Calu3 (cell line): ENCODE measurements at regions not wholly inside any gene's neighbourhood (a gene's known extent, or its start where the extent isn't known, plus 50 kb on each side); places are given as distances from the start of the nearest gene placed in this dataset.

Experiments
- BruUV-seq: library from RNA; stranded (reverse); fragments of 400-500 nt; replicated peaks from 2 replicates; lab custom pipeline; 2021; lab: Mats Ljungman, UMichigan
- CTCF ChIA-PET: fragments of 300-600 bp; sonication (Branson Sonifier 250); formaldehyde crosslinking; loops from one replicate; lab custom pipeline; 2022; ENCODE audit warnings: antibody characterized with exemption; lab: Charles Lee
- DNase-seq: peaks from one replicate; pipeline ENCODE4 v3.0.0; 2022
- H3K27ac Mint-ChIP-seq: one replicate; pipeline ENCODE4 v1.8.0; 2022; ENCODE audit warnings: mixed read lengths; ENCODE audit not compliant: unreplicated experiment
- H3K27me3 Mint-ChIP-seq: one replicate; pipeline ENCODE4 v1.8.0; 2022; ENCODE audit warnings: mixed read lengths; ENCODE audit not compliant: unreplicated experiment
- H3K36me3 Mint-ChIP-seq: one replicate; pipeline ENCODE4 v1.8.0; 2022; ENCODE audit warnings: mild to moderate bottlenecking, moderate library complexity, mixed read lengths; ENCODE audit not compliant: insufficient read depth, unreplicated experiment
- H3K4me1 Mint-ChIP-seq: one replicate; pipeline ENCODE4 v1.8.0; 2022; ENCODE audit warnings: mild to moderate bottlenecking, low read depth, mixed read lengths; ENCODE audit not compliant: unreplicated experiment
- H3K4me3 Mint-ChIP-seq: one replicate; pipeline ENCODE4 v1.8.0; 2022; ENCODE audit warnings: mild to moderate bottlenecking, low read depth, moderate library complexity, mixed read lengths; ENCODE audit not compliant: unreplicated experiment
- H3K9me3 Mint-ChIP-seq: one replicate; pipeline ENCODE4 v1.8.0; 2022; ENCODE audit warnings: low read depth, mixed read lengths; ENCODE audit not compliant: unreplicated experiment
- intact Hi-C: fragments of 100-400 bp; cut with micrococcal nuclease; formaldehyde crosslinking; loops from one replicate; pipeline ENCODE4 v1.10.0; 2022; ENCODE audit not compliant: unreplicated experiment
- TF ChIP-seq, protein P1 (sequence below): fragments of 200-600 bp; IDR thresholded peaks from one replicate; pipeline ENCODE4 v1.8.0; 2022; ENCODE audit warnings: antibody characterized with exemption; ENCODE audit not compliant: unreplicated experiment

GRCh38 chr13:47190696-47191305 is 293.9 kb upstream of the HTR2A start:
- intact Hi-C loops, result no loop called here
- no peaks in the 10 kb centered on the region for H3K27me3 Mint-ChIP-seq
- H3K9me3 Mint-ChIP-seq, result no peaks in the 10 kb centered on the region
- TF ChIP-seq, protein P1, sequence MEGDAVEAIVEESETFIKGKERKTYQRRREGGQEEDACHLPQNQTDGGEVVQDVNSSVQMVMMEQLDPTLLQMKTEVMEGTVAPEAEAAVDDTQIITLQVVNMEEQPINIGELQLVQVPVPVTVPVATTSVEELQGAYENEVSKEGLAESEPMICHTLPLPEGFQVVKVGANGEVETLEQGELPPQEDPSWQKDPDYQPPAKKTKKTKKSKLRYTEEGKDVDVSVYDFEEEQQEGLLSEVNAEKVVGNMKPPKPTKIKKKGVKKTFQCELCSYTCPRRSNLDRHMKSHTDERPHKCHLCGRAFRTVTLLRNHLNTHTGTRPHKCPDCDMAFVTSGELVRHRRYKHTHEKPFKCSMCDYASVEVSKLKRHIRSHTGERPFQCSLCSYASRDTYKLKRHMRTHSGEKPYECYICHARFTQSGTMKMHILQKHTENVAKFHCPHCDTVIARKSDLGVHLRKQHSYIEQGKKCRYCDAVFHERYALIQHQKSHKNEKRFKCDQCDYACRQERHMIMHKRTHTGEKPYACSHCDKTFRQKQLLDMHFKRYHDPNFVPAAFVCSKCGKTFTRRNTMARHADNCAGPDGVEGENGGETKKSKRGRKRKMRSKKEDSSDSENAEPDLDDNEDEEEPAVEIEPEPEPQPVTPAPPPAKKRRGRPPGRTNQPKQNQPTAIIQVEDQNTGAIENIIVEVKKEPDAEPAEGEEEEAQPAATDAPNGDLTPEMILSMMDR, result no peak
- no peak overlapping the region for H3K4me3 Mint-ChIP-seq
- DNase-seq, result no peak
- no peak overlapping the region for H3K27ac Mint-ChIP-seq
- CTCF ChIA-PET, result no interaction called here
- peaks cover 3% of the 10 kb centered on the region for H3K4me1 Mint-ChIP-seq
- BruUV-seq, result no TSS peak
- no peaks in the 10 kb centered on the region for H3K36me3 Mint-ChIP-seq

GRCh38 chr13:47188802-47189201 is 291.9 kb upstream of the HTR2A start:
- intact Hi-C loops, result no loop called here
- no peak for DNase-seq
- Mint-ChIP-seq H3K36me3 (no peaks in the 10 kb centered on the region), H3K27ac (no peak overlapping the region), H3K4me1 (peaks cover 6% of the 10 kb centered on the region), H3K9me3 (no peaks in the 10 kb centered on the region), H3K4me3 (no peak overlapping the region), H3K27me3 (no peaks in the 10 kb centered on the region)
- CTCF ChIA-PET, result no interaction called here
- TF ChIP-seq, protein P1, result no peak
- no TSS peak for BruUV-seq

DNA sequence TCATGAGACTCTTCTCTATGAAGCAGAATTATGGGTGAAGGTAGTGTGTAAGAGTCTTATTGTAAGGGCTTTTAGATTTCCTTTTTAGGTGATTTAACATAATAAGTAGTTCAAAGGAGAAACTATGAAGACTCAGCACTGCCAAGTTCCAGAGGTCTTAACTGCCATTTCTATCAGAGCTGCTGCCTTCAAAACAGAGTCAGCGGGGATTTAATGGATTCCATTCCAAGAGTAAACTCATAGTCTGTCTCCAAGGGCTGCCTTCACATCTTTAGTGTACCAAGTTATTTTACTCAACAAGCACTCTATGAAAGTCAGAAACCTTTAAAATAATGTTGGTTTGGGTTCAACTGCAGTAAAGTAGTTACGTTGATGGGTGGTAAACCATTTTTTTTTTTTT is 289.6 kb upstream of the HTR2A start:
- BruUV-seq, result no TSS peak
- Mint-ChIP-seq H3K36me3 (no peaks in the 10 kb centered on the region), H3K9me3 (no peaks in the 10 kb centered on the region), H3K27me3 (no peaks in the 10 kb centered on the region), H3K27ac (no peak overlapping the region), H3K4me3 (no peak overlapping the region), H3K4me1 (peaks cover 6% of the 10 kb centered on the region)
- intact Hi-C loops, result no loop called here
- DNase-seq, result no peak
- TF ChIP-seq, protein P1, result no peak
- CTCF ChIA-PET, result no interaction called here

- H3K36me3 Mint-ChIP-seq, result no peaks in the 10 kb centered on the region
- intact Hi-C loops, result no loop called here
- CTCF ChIA-PET, result no interaction called here
- no peaks in the 10 kb centered on the region for H3K27me3 Mint-ChIP-seq
- H3K9me3 Mint-ChIP-seq, result no peaks in the 10 kb centered on the region
- H3K27ac Mint-ChIP-seq, result no peak overlapping the region
- no TSS peak for BruUV-seq
- no peak overlapping the region for H3K4me3 Mint-ChIP-seq
- DNase-seq, result no peak
- TF ChIP-seq, protein P1, result no peak
- peaks cover 6% of the 10 kb centered on the region for H3K4me1 Mint-ChIP-seq
Measured at GRCh38 chr13:47184321-47184720, 287.5 kb upstream of the HTR2A start.
